ENCODE measurements at regions not wholly inside any gene's neighbourhood (a gene's known extent, or its start where the extent isn't known, plus 50 kb on each side); places are given as distances from the start of the nearest gene placed in this dataset.

- Histone ChIP-seq H2AFZ (no peak overlapping the region), H3K9me2 (ENCODE audit: insufficient read depth) (no peaks in the 10 kb centered on the region), H3K9me3 (ENCODE audit: insufficient read depth, low read depth) (no peaks in the 10 kb centered on the region; the same call in none of the 2 replicates), H3K4me2 (no peak overlapping the region), H3F3A (ENCODE audit: insufficient read depth, low read depth) (0 out of 2 replicates have a peak, but pooled peaks cover 5% of the 10 kb centered on the region), H4K20me1 (ENCODE audit: insufficient read depth) (no peaks in the 10 kb centered on the region), H3K27me3 (ENCODE audit: insufficient read depth, low read depth) (no peaks in the 10 kb centered on the region), H3K4me3 (no peak overlapping the region), H3K36me3 (ENCODE audit: low read depth) (no peaks in the 10 kb centered on the region), H3K27ac (no peak overlapping the region), H3K4me1 (replicated peaks; ENCODE audit: insufficient read depth) (peaks cover 16% of the 10 kb centered on the region), H3K79me2 (ENCODE audit: low read depth) (no peaks in the 10 kb centered on the region)
- no TSS peak for BruUV-seq (replicated peaks)
- no peak for DNase-seq
- intact Hi-C loops (cut with micrococcal nuclease; ENCODE audit: unreplicated experiment) = no loop called here
- CTCF ChIA-PET = no interaction called here
- POLR2A ChIA-PET (ENCODE audit: unreplicated experiment) = no interaction called here
- no peak for TF ChIP-seq EZH2 (IDR thresholded peaks at IDR 0.05; ENCODE audit: low read depth)
- TF ChIP-seq CTCF (conservative IDR thresholded peaks at IDR 0.05) = no peak
Measured at GRCh38 chr4:122537388-122538135, 81.0 kb upstream of the IL2 start.

GRCh38 chr4:122536001-122536400, 79.5 kb upstream of the IL2 start:
- TF ChIP-seq EZH2 (IDR thresholded peaks at IDR 0.05; ENCODE audit: low read depth) = no peak
- no peak for TF ChIP-seq CTCF (conservative IDR thresholded peaks at IDR 0.05)
- no TSS peak for BruUV-seq (replicated peaks)
- H3K27me3 ChIP-seq (ENCODE audit: insufficient read depth, low read depth) = no peaks in the 10 kb centered on the region
- ChIA-PET CTCF (no interaction called here), POLR2A (ENCODE audit: unreplicated experiment) (no interaction called here)
- no peaks in the 10 kb centered on the region for H4K20me1 ChIP-seq (ENCODE audit: insufficient read depth)
- intact Hi-C loops (cut with micrococcal nuclease; ENCODE audit: unreplicated experiment) = no loop called here
- H3K27ac ChIP-seq = no peak overlapping the region
- peaks cover 11% of the 10 kb centered on the region for H3K4me1 ChIP-seq (replicated peaks; ENCODE audit: insufficient read depth)
- no peaks in the 10 kb centered on the region for H3K9me2 ChIP-seq (ENCODE audit: insufficient read depth)
- no peaks in the 10 kb centered on the region for H3K79me2 ChIP-seq (ENCODE audit: low read depth)
- 0 out of 2 replicates have a peak, but pooled peaks cover 5% of the 10 kb centered on the region for H3F3A ChIP-seq (ENCODE audit: insufficient read depth, low read depth)
- H3K36me3 ChIP-seq (ENCODE audit: low read depth) = no peaks in the 10 kb centered on the region
- no peak overlapping the region for H3K4me2 ChIP-seq
- H3K9me3 ChIP-seq (ENCODE audit: insufficient read depth, low read depth) = no peaks in the 10 kb centered on the region; the same call in none of the 2 replicates
- DNase-seq = no peak
- H2AFZ ChIP-seq = no peak overlapping the region
- H3K4me3 ChIP-seq = no peak overlapping the region

GRCh38 chr4:122534776-122535175, 78.3 kb upstream of the IL2 start:
- Histone ChIP-seq H3K4me2 (no peak overlapping the region), H3K9me2 (ENCODE audit: insufficient read depth) (no peaks in the 10 kb centered on the region), H4K20me1 (ENCODE audit: insufficient read depth) (no peaks in the 10 kb centered on the region), H3K27me3 (ENCODE audit: insufficient read depth, low read depth) (no peaks in the 10 kb centered on the region), H2AFZ (no peak overlapping the region), H3F3A (ENCODE audit: insufficient read depth, low read depth) (0 out of 2 replicates have a peak, but pooled peaks cover 1% of the 10 kb centered on the region), H3K4me3 (no peak overlapping the region), H3K9me3 (ENCODE audit: insufficient read depth, low read depth) (no peaks in the 10 kb centered on the region), H3K79me2 (ENCODE audit: low read depth) (no peaks in the 10 kb centered on the region), H3K4me1 (replicated peaks; ENCODE audit: insufficient read depth) (peaks cover 4% of the 10 kb centered on the region), H3K36me3 (ENCODE audit: low read depth) (no peaks in the 10 kb centered on the region), H3K27ac (no peak overlapping the region)
- no peak for DNase-seq
- BruUV-seq (replicated peaks) = no TSS peak
- POLR2A ChIA-PET (ENCODE audit: unreplicated experiment) = no interaction called here
- intact Hi-C loops (cut with micrococcal nuclease; ENCODE audit: unreplicated experiment) = no loop called here
- TF ChIP-seq CTCF (conservative IDR thresholded peaks at IDR 0.05) = no peak
- TF ChIP-seq EZH2 (IDR thresholded peaks at IDR 0.05; ENCODE audit: low read depth) = no peak
- CTCF ChIA-PET = no interaction called here

Data from PC-9 (cell line).